Right lobe of liver (tissue), 4 donors: ENCODE measurements at regions not wholly inside any gene's neighbourhood (a gene's known extent, or its start where the extent isn't known, plus 50 kb on each side); places are given as distances from the start of the nearest gene placed in this dataset.

ENCODE experiments used
- CTCF ChIP-seq, 4 donors: fragments of 200-600 bp in 3 of 4; fragments of 450-650 bp in 1 of 4; IDR thresholded peaks; one replicate each; pipeline versions ENCODE4 v1.5.1 to v1.8.0; 2016 to 2022; ENCODE audit warnings: antibody characterized with exemption in 4 of 4, mild to moderate bottlenecking in 2 of 4
- POLR2A ChIP-seq: fragments of 450-650 bp; IDR thresholded peaks from one replicate; pipeline ENCODE4 v1.6.1; 2017; ENCODE audit warnings: antibody characterized with exemption, mild to moderate bottlenecking
- donor health status: DM: no; HTN: no; CAD: no.
- donor health status: DM: no; HTN: no; CAD: no.
- donor health status: DM: no; HTN: yes; CAD: no.

- TF ChIP-seq CTCF (IDR thresholded peaks at IDR 0.05), result no peak
- no peak for TF ChIP-seq POLR2A
These were observed 173.6 kb upstream of the IGSF21 start for GRCh38 chr1:17933971-17934370.
